ENCODE measurements at regions not wholly inside any gene's neighbourhood (a gene's known extent, or its start where the extent isn't known, plus 50 kb on each side); places are given as distances from the start of the nearest gene placed in this dataset.

DNA sequence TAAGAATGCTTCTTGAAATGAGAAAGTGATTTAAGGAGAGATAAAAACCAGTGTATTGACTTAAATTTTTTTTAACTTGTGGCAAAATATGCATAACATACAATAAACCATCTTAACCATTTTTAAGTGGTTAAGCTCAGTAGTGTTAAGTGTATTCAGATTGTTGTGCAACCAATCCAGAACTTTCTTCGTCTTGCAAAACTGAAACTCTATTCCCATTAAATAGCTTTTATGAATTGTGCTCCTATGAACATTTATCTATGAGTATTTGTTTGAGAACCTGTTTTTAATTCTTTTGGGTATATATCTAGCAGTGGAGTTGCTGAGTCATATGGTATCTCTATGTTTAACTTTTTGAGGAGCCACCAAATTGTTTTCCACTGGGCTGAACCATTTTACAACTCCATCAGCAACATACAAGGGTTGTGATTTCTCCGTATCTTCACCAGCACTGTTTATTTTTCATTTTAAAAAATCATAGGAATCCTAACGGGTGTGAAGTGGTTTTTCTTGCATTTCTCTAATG lies 76.6 kb upstream of the ACTBL2 start:
- TF ChIP-seq, protein P1, sequence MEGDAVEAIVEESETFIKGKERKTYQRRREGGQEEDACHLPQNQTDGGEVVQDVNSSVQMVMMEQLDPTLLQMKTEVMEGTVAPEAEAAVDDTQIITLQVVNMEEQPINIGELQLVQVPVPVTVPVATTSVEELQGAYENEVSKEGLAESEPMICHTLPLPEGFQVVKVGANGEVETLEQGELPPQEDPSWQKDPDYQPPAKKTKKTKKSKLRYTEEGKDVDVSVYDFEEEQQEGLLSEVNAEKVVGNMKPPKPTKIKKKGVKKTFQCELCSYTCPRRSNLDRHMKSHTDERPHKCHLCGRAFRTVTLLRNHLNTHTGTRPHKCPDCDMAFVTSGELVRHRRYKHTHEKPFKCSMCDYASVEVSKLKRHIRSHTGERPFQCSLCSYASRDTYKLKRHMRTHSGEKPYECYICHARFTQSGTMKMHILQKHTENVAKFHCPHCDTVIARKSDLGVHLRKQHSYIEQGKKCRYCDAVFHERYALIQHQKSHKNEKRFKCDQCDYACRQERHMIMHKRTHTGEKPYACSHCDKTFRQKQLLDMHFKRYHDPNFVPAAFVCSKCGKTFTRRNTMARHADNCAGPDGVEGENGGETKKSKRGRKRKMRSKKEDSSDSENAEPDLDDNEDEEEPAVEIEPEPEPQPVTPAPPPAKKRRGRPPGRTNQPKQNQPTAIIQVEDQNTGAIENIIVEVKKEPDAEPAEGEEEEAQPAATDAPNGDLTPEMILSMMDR (IDR thresholded peaks at IDR 0.05; ENCODE audit: low read length), result no peak
- TF ChIP-seq EZH2 (optimal IDR thresholded peaks at IDR 0.05; ENCODE audit: low read depth, low read length) (no peak), EZH2phosphoT487 (IDR thresholded peaks at IDR 0.05; ENCODE audit: low read length) (no peak)

All from MM.1S (cell line).